HUES48 (cell line): ENCODE measurements at regions not wholly inside any gene's neighbourhood (a gene's known extent, or its start where the extent isn't known, plus 50 kb on each side); places are given as distances from the start of the nearest gene placed in this dataset.

Experiments used
- H3K27ac ChIP-seq: one replicate; pipeline ENCODE4 v1.7.0; 2013; ENCODE audit warnings: low read depth, low read length, inconsistent platforms
- H3K27me3 ChIP-seq: 2 replicates; pipeline ENCODE4 v1.6.1; 2013; ENCODE audit warnings: mild to moderate bottlenecking, low read length; ENCODE audit not compliant: control insufficient read depth, insufficient read depth
- H3K36me3 ChIP-seq: 2 replicates; pipeline ENCODE4 v1.6.1; 2013; ENCODE audit warnings: low read length; ENCODE audit not compliant: control insufficient read depth, insufficient read depth
- H3K4me1 ChIP-seq: 2 replicates; pipeline ENCODE4 v1.6.1; 2013; ENCODE audit warnings: mild to moderate bottlenecking, low read length; ENCODE audit not compliant: control insufficient read depth, insufficient read depth
- H3K4me3 ChIP-seq: 2 replicates; pipeline ENCODE4 v1.5.1; 2013; ENCODE audit warnings: mild to moderate bottlenecking, low read depth, low read length
- H3K9ac ChIP-seq: 2 replicates; pipeline ENCODE4 v1.6.1; 2013; ENCODE audit warnings: mild to moderate bottlenecking, low read depth, low read length, moderate library complexity
- H3K9me3 ChIP-seq: 2 replicates; pipeline ENCODE4 v1.6.1; 2013; ENCODE audit warnings: low read length; ENCODE audit not compliant: control insufficient read depth, insufficient read depth

GRCh38 chr11:15580056-15580774 lies 465.5 kb downstream of the INSC start:
- H3K27me3 ChIP-seq, result no peaks in the 10 kb centered on the region
- H3K27ac ChIP-seq, result no peak overlapping the region
- no peak overlapping the region for H3K4me3 ChIP-seq
- H3K4me1 ChIP-seq, result no peaks in the 10 kb centered on the region
- H3K9me3 ChIP-seq, result no peaks in the 10 kb centered on the region
- H3K9ac ChIP-seq, result no peak overlapping the region
- H3K36me3 ChIP-seq, result no peaks in the 10 kb centered on the region

GRCh38 chr11:15580775-15581095 lies 466.0 kb downstream of the INSC start:
- H3K4me1 ChIP-seq, result no peaks in the 10 kb centered on the region
- no peak overlapping the region for H3K27ac ChIP-seq
- no peak overlapping the region for H3K4me3 ChIP-seq
- no peaks in the 10 kb centered on the region for H3K36me3 ChIP-seq
- H3K27me3 ChIP-seq, result no peaks in the 10 kb centered on the region
- H3K9ac ChIP-seq, result no peak overlapping the region
- H3K9me3 ChIP-seq, result no peaks in the 10 kb centered on the region

- Histone ChIP-seq H3K27ac (no peak overlapping the region), H3K4me3 (no peak overlapping the region), H3K9me3 (no peaks in the 10 kb centered on the region), H3K27me3 (no peaks in the 10 kb centered on the region), H3K36me3 (no peaks in the 10 kb centered on the region), H3K9ac (no peak overlapping the region), H3K4me1 (no peaks in the 10 kb centered on the region)
Observed at GRCh38 chr11:15584158-15584557, 469.4 kb downstream of the INSC start.

GRCh38 chr11:15585602-15586331 lies 471.0 kb downstream of the INSC start:
- Histone ChIP-seq H3K36me3 (no peaks in the 10 kb centered on the region), H3K27ac (no peak overlapping the region), H3K9me3 (no peaks in the 10 kb centered on the region), H3K9ac (no peak overlapping the region), H3K4me3 (no peak overlapping the region), H3K27me3 (no peaks in the 10 kb centered on the region), H3K4me1 (no peaks in the 10 kb centered on the region)

GRCh38 chr11:15586741-15587473 lies 472.2 kb downstream of the INSC start:
- Histone ChIP-seq H3K27ac (no peak overlapping the region), H3K4me3 (no peak overlapping the region), H3K4me1 (no peaks in the 10 kb centered on the region), H3K9me3 (no peaks in the 10 kb centered on the region), H3K9ac (no peak overlapping the region), H3K36me3 (no peaks in the 10 kb centered on the region), H3K27me3 (no peaks in the 10 kb centered on the region)

GRCh38 chr11:15589070-15589626 lies 474.4 kb downstream of the INSC start:
- H3K27me3 ChIP-seq, result no peaks in the 10 kb centered on the region
- peaks cover 2% of the 10 kb centered on the region; the same call in 1 of the 2 replicates for H3K4me1 ChIP-seq
- no peak overlapping the region for H3K27ac ChIP-seq
- no peaks in the 10 kb centered on the region for H3K9me3 ChIP-seq
- no peaks in the 10 kb centered on the region for H3K36me3 ChIP-seq
- H3K4me3 ChIP-seq, result no peak overlapping the region
- no peak overlapping the region for H3K9ac ChIP-seq

- no peaks in the 10 kb centered on the region for H3K36me3 ChIP-seq
- no peak overlapping the region for H3K27ac ChIP-seq
- peaks cover 8% of the 10 kb centered on the region; the same call in 1 of the 2 replicates for H3K4me1 ChIP-seq
- H3K9me3 ChIP-seq, result peaks cover 4% of the 10 kb centered on the region; the same call in 1 of the 2 replicates
- H3K27me3 ChIP-seq, result no peaks in the 10 kb centered on the region
- H3K9ac ChIP-seq, result no peak overlapping the region
- H3K4me3 ChIP-seq, result no peak overlapping the region
Observed at GRCh38 chr11:15590132-15590531, 475.4 kb downstream of the INSC start.

- Histone ChIP-seq H3K4me1 (peaks cover 8% of the 10 kb centered on the region; the same call in 1 of the 2 replicates), H3K4me3 (no peak overlapping the region), H3K36me3 (no peaks in the 10 kb centered on the region), H3K9me3 (peaks cover 6% of the 10 kb centered on the region; the same call in 1 of the 2 replicates), H3K27ac (no peak overlapping the region), H3K27me3 (no peaks in the 10 kb centered on the region), H3K9ac (no peak overlapping the region)
Observed at GRCh38 chr11:15591112-15591537, 476.4 kb downstream of the INSC start.

GRCh38 chr11:15594607-15595006 lies 479.9 kb downstream of the INSC start:
- Histone ChIP-seq H3K27ac (no peak overlapping the region), H3K9ac (no peak overlapping the region), H3K27me3 (no peaks in the 10 kb centered on the region), H3K4me1 (peaks cover 8% of the 10 kb centered on the region; the same call in 1 of the 2 replicates), H3K36me3 (no peaks in the 10 kb centered on the region), H3K9me3 (peaks cover 6% of the 10 kb centered on the region; the same call in 1 of the 2 replicates), H3K4me3 (no peak overlapping the region)

GRCh38 chr11:15599376-15599775 lies 484.7 kb downstream of the INSC start:
- no peaks in the 10 kb centered on the region for H3K36me3 ChIP-seq
- H3K27me3 ChIP-seq, result no peaks in the 10 kb centered on the region

More at GRCh38 chr11:15599376-15599775, 484.7 kb downstream of the INSC start:
- Histone ChIP-seq H3K4me1 (peaks cover 3% of the 10 kb centered on the region; the same call in 1 of the 2 replicates), H3K9me3 (peaks cover 6% of the 10 kb centered on the region; the same call in 1 of the 2 replicates), H3K27ac (no peak overlapping the region), H3K9ac (no peak overlapping the region), H3K4me3 (no peak overlapping the region)
